ENCODE measurements at regions not wholly inside any gene's neighbourhood (a gene's known extent, or its start where the extent isn't known, plus 50 kb on each side); places are given as distances from the start of the nearest gene placed in this dataset.

- TF ChIP-seq CTCF (conservative IDR thresholded peaks at IDR 0.05; ENCODE audit: low read depth in 2 of 2) (peak; percentile 34 to 44), REST (IDR thresholded peaks at IDR 0.05; ENCODE audit: unreplicated experiment) (no peak), POLR2AphosphoS5 (IDR thresholded peaks at IDR 0.05; ENCODE audit: low read depth) (no peak), EZH2 (IDR thresholded peaks at IDR 0.05; ENCODE audit: low read depth, unreplicated experiment) (no peak), EZH2phosphoT487 (IDR thresholded peaks at IDR 0.05; ENCODE audit: unreplicated experiment) (no peak), JUNB (IDR thresholded peaks at IDR 0.05; ENCODE audit: unreplicated experiment) (no peak), CREB1 (CRISPR knock-in tag; IDR thresholded peaks at IDR 0.05; ENCODE audit: low read depth) (no peak), STAT1 (IDR thresholded peaks at IDR 0.05; ENCODE audit: unreplicated experiment) (no peak), NANOG (IDR thresholded peaks at IDR 0.05; ENCODE audit: borderline replicate concordance) (no peak), ZNF331 (CRISPR knock-in tag; IDR thresholded peaks at IDR 0.05; ENCODE audit: low read depth) (no peak), ZNF114 (CRISPR knock-in tag; IDR thresholded peaks at IDR 0.05) (no peak), ETS1 (IDR thresholded peaks at IDR 0.05) (no peak)
These were observed 126.1 kb upstream of the FUT8 start for GRCh38 chr14:65286443-65286842.

Data from GM23338 (cell line).